ENCODE measurements at regions not wholly inside any gene's neighbourhood (a gene's known extent, or its start where the extent isn't known, plus 50 kb on each side); places are given as distances from the start of the nearest gene placed in this dataset.

DNA sequence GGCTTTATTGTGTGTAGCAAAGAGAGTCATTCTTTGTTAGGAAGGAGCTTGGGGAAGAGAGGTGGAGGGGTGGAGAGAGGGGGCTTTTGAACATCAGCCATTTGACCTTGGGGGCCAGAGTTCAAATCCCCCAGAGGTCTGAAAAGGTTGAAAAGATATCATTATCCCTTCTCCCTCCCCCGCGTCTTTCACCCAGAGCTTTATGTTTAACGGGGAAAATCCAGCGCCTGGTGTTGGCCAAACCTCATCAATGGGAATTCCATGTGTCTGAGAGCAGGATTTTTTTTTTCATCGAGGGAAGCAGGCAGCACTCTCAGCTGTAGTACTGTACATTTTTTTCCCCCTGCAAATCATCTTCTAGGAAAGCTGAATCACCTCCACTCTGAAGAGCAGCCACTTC, 122.4 kb upstream of the HSD17B12 start:
- Mint-ChIP-seq H3K27ac (no peak overlapping the region), H3K36me3 (ENCODE audit: low read depth) (no peaks in the 10 kb centered on the region), H3K4me3 (no peak overlapping the region), H3K27me3 (ENCODE audit: insufficient read depth) (peaks cover 64% of the 10 kb centered on the region), H3K4me1 (ENCODE audit: low read depth) (peaks cover 7% of the 10 kb centered on the region), H3K9me3 (no peaks in the 10 kb centered on the region)
- intact Hi-C loops (cut with micrococcal nuclease) = loop anchor here (2.0 kb wide), 1 partner anchor 15 kb away; no protein-coding TSS in a partner anchor
- no peak for DNase-seq (ENCODE audit: low spot score)

DNA sequence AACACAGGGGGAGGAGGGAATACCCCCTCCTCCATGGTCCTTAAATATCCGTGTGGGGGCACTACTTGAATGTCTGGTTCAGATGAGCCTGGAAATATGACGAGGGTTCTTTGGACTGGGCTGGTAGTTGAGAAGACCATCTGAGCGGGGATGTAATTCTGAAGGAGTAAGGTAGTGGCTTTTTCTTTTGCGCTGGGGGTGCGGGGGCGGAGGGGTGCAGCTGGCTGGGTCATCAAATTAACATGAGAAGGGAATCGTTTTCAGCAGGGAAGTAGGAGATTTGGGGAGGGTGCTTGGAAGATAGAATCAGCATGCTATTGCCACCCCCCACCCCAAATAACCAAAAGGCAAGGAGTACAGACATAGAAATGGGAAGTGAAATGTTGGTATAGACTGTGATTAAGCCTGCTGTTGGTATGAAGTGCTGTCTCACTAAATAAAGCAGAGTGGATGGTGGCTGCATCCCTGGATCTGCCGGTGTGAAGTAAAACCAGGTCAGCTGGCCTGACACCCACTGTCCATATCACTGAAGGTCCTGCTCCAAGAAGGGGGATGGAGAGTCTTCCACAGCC, 121.9 kb upstream of the HSD17B12 start:
- H3K9me3 Mint-ChIP-seq = no peaks in the 10 kb centered on the region
- intact Hi-C loops (cut with micrococcal nuclease) = loop anchor here (2.0 kb wide), 1 partner anchor 14 kb away; no protein-coding TSS in a partner anchor
- H3K4me3 Mint-ChIP-seq = no peak overlapping the region
- no peaks in the 10 kb centered on the region for H3K36me3 Mint-ChIP-seq (ENCODE audit: low read depth)
- DNase-seq (ENCODE audit: low spot score) = no peak
- H3K27ac Mint-ChIP-seq = no peak overlapping the region
- peaks cover 60% of the 10 kb centered on the region for H3K27me3 Mint-ChIP-seq (ENCODE audit: insufficient read depth)
- H3K4me1 Mint-ChIP-seq (ENCODE audit: low read depth) = peaks cover 7% of the 10 kb centered on the region

DNA sequence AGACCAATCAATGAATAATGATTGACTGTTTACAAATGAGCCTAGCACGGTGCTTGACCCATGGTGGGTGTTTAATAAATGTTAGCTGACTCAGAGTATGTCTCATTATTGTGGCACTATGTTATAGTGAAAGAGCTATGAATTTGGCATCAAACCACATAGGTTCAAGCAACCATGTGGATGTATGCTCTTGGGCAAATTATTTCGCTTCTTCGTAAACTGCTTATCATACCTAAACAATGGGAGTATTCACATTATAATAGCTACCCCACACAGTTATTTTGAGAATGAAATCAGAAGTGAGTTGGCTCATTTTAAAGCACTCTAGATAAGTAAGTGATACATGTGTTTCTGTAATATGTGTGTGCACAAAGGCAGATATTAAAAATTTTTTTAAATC, 118.7 kb upstream of the HSD17B12 start:
- Mint-ChIP-seq H3K27ac (no peak overlapping the region), H3K36me3 (ENCODE audit: low read depth) (no peaks in the 10 kb centered on the region), H3K9me3 (no peaks in the 10 kb centered on the region), H3K4me3 (no peak overlapping the region), H3K4me1 (ENCODE audit: low read depth) (peaks cover 5% of the 10 kb centered on the region), H3K27me3 (ENCODE audit: insufficient read depth) (peaks cover 37% of the 10 kb centered on the region)
- intact Hi-C loops (cut with micrococcal nuclease) = no loop called here
- DNase-seq (ENCODE audit: low spot score) = no peak

DNA sequence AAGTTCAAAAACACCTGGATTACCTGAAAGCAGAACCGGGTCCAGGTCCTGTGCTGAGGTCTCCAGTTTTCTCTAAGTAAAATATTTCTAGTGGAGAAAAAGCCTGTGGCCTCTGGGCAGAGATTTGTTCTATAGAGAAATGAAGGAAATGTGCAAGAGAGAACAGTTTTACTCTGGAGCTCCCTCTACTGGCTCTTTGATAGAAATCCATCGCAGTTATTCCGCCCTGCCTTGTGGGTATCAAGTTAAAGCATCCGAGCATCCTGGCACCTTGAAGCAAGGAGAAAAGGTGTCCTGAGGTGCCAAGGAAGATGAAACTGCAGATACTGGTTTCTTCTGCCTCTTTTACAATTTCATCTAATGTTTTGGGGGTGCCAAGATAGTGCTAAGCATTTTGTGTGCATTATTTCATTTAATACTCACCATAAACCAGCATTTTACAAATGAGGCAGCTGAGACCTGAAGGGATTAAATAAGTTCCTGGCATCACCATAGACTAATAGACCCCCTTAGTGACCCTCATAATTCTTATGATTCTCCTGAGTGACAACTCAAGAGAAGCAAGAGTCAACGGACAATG, 113.1 kb upstream of the HSD17B12 start:
- H3K27ac Mint-ChIP-seq = no peak overlapping the region
- no peaks in the 10 kb centered on the region for H3K4me1 Mint-ChIP-seq (ENCODE audit: low read depth)
- no peaks in the 10 kb centered on the region for H3K36me3 Mint-ChIP-seq (ENCODE audit: low read depth)
- DNase-seq (ENCODE audit: low spot score) = no peak
- H3K9me3 Mint-ChIP-seq = no peaks in the 10 kb centered on the region
- peaks cover 21% of the 10 kb centered on the region for H3K27me3 Mint-ChIP-seq (ENCODE audit: insufficient read depth)
- intact Hi-C loops (cut with micrococcal nuclease) = loop anchor here (5.0 kb wide), 1 partner anchor 255 kb away; the partner anchor contains the start of gene API5
- no peak overlapping the region for H3K4me3 Mint-ChIP-seq

DNA sequence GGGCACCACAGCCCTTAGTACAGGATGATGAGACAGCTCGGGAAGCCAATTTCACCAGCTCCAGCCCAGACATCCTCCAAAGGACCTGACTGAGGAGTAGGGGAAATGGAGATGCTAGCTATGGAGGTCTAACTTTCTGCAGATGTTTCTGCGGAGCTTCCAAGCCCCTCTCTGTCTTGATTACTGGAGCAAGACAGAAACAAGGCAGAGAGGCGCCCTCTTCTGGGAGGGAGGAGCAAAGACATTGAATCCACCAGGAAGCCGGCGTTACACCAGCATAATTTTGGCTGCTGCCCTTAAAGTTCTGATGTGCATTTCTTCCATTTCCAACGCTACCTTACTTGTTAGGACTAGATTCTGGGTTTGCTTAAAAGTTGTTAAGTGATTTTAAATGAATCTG, 107.3 kb upstream of the HSD17B12 start:
- no peak for DNase-seq (ENCODE audit: low spot score)
- Mint-ChIP-seq H3K27me3 (ENCODE audit: insufficient read depth) (peaks cover 59% of the 10 kb centered on the region), H3K9me3 (no peaks in the 10 kb centered on the region), H3K4me1 (ENCODE audit: low read depth) (peaks cover 5% of the 10 kb centered on the region), H3K27ac (no peak overlapping the region), H3K36me3 (ENCODE audit: low read depth) (no peaks in the 10 kb centered on the region), H3K4me3 (no peak overlapping the region)
- intact Hi-C loops (cut with micrococcal nuclease) = loop anchor here (2.0 kb wide), 1 partner anchor 14 kb away; no protein-coding TSS in a partner anchor

DNA sequence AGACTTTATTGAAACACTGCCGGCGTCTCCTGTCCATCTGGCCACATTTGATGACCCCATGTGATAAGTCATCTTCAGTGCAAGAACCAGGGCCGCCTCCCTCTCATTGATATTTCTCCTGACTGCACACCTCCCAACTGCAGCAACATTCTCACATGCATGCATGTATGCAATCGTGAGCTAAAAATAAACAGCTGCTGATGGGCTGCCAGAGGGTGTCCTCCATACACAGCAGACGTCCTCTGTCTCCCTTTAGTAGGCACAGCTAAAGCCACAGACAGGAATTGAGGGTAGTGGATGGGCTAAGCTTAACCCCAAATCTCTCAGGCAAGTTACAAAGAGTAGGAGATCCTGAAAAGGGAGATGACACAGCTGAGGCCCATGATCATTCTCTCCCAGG, 106.7 kb upstream of the HSD17B12 start:
- no peak for DNase-seq (ENCODE audit: low spot score)
- intact Hi-C loops (cut with micrococcal nuclease) = loop anchor here (2.0 kb wide), 1 partner anchor 15 kb away; no protein-coding TSS in a partner anchor
- no peak overlapping the region for H3K4me3 Mint-ChIP-seq
- H3K27me3 Mint-ChIP-seq (ENCODE audit: insufficient read depth) = peaks cover 65% of the 10 kb centered on the region
- H3K27ac Mint-ChIP-seq = no peak overlapping the region
- H3K9me3 Mint-ChIP-seq = no peaks in the 10 kb centered on the region
- H3K4me1 Mint-ChIP-seq (ENCODE audit: low read depth) = peaks cover 5% of the 10 kb centered on the region
- no peaks in the 10 kb centered on the region for H3K36me3 Mint-ChIP-seq (ENCODE audit: low read depth)

DNA sequence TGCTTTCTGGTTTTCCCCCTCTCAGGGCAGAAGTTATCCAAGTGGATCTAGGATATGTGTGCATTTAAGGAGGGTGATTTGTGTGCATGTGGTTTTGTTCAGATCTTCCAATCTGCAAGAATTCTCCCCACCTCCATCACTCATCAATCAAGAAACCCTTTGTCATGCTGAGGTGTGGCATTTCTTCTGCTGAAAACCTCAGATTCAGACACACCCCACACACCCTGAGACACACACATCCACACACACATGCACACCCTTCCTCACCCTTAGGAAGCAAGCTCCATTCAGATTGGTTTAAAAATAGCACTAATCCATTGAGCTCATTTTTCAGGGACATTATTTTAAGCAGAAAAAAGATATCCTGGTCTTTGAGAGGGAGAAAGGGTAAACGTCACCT, 106.1 kb upstream of the HSD17B12 start:
- Mint-ChIP-seq H3K4me3 (no peak overlapping the region), H3K36me3 (ENCODE audit: low read depth) (no peaks in the 10 kb centered on the region), H3K27me3 (ENCODE audit: insufficient read depth) (peaks cover 63% of the 10 kb centered on the region), H3K9me3 (no peaks in the 10 kb centered on the region), H3K4me1 (ENCODE audit: low read depth) (peaks cover 5% of the 10 kb centered on the region), H3K27ac (no peak overlapping the region)
- intact Hi-C loops (cut with micrococcal nuclease) = no loop called here
- no peak for DNase-seq (ENCODE audit: low spot score)

DNA sequence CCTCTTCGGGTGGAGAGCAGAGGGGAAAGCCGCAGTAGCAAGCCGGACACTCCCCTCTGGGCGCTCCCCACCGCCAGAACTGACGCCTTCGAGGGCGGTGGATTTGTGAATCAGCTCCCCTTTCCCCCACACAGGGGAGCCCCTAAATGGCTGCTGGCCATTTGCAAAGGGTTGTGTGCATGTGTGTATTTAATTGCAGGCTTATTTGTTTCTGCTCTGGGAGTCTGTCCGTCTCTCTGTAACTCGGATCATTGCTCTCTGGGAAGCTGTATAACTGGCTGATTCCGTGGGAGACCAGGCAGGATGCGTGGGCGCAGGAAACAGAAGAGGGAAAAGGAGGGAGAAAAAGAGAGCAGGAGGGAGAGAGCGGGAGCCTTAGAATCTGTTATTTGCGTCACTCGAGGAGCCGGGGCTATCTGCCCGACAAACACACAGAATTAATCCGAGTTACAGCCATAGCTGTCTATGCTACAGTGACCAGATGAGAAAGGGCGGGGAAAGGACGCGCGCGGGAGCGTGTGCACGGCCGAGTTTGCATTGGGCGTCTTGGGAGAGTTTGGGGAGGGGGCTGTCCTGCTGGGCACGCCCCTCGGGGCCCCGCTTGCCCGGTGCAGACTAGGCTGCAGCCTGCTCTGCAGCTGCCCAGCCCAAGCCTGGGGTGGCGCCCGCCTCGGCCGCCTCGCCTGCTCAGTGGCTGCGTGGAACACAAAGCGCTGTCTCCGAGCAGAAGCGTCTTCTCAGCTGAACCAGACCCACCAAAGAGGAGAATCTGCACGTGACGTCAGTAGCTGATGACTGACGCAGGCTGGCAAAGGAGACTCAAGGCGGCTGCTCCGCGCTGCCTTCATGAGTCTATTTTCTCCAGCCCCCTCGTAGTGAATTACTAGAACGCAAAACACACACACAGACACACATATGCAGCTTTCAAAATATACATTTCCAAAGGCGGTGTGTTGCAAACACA, 105.3 kb upstream of the HSD17B12 start:
- peak overlapping the region; percentile 23 for H3K4me3 Mint-ChIP-seq
- intact Hi-C loops (cut with micrococcal nuclease) = loop anchor here (5.0 kb wide), 2 partner anchors 277 to 367 kb away; partner anchors contain the start of gene C11orf96
- peak overlapping the region; percentile 36 for H3K27ac Mint-ChIP-seq
- H3K36me3 Mint-ChIP-seq (ENCODE audit: low read depth) = no peaks in the 10 kb centered on the region
- no peak for DNase-seq (ENCODE audit: low spot score)
- H3K27me3 Mint-ChIP-seq (ENCODE audit: insufficient read depth) = peaks cover 68% of the 10 kb centered on the region
- H3K9me3 Mint-ChIP-seq = no peaks in the 10 kb centered on the region
- peaks cover 5% of the 10 kb centered on the region for H3K4me1 Mint-ChIP-seq (ENCODE audit: low read depth)

DNA sequence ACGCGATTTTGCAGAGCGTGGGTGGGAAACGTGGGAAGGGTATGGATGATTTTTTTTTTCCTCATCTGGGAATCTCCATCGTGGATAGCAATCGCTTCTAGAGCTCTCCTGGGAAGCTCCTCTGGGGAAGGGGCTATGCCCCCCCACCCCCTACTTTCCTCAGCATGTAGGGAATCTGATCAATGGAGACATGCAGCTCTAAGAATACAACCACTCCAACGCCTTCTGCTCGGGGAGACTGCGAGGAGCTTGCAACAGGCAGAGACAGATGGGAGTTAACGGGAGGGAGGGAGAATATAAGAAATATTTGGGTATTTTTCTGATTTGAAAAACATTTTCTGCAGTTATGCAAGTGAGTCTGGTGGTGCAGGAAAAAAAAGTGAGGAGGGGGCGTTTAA, 104.6 kb upstream of the HSD17B12 start:
- Mint-ChIP-seq H3K9me3 (no peaks in the 10 kb centered on the region), H3K27me3 (ENCODE audit: insufficient read depth) (peaks cover 69% of the 10 kb centered on the region), H3K36me3 (ENCODE audit: low read depth) (no peaks in the 10 kb centered on the region), H3K4me1 (ENCODE audit: low read depth) (peaks cover 11% of the 10 kb centered on the region), H3K4me3 (no peak overlapping the region), H3K27ac (peak overlapping the region; percentile 36)
- DNase-seq (ENCODE audit: low spot score) = no peak
- intact Hi-C loops (cut with micrococcal nuclease) = loop anchor here (5.0 kb wide), 2 partner anchors 276 to 366 kb away; partner anchors contain the start of gene C11orf96

DNA sequence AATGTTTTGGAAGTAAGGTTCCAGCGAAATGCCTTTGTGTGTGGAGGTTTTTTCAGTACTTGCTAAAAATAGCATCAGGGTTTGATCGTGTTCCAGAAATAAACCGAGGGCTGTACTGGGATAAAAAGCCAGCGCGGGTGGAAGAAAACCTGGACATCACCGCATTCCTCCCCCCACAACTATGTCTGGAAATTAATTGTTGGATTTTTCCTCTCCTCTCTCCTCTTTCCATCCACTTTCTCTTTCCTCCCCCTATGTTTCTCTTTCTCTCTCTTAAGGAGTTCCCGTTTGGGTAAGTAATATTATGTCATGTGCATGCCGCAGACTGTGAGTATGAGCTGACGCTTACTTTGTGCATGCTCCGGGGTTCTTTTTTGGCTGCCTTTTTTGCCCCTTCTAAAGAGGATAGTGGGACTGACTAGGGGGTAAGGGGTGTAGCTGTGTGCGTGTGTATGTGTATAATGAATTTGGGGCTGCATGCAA, 104.2 kb upstream of the HSD17B12 start:
- intact Hi-C loops (cut with micrococcal nuclease) = loop anchor here (5.0 kb wide), 2 partner anchors 276 to 366 kb away; partner anchors contain the start of gene C11orf96
- Mint-ChIP-seq H3K9me3 (no peaks in the 10 kb centered on the region), H3K27me3 (ENCODE audit: insufficient read depth) (peaks cover 72% of the 10 kb centered on the region), H3K27ac (no peak overlapping the region), H3K4me3 (no peak overlapping the region), H3K4me1 (ENCODE audit: low read depth) (peaks cover 12% of the 10 kb centered on the region), H3K36me3 (ENCODE audit: low read depth) (no peaks in the 10 kb centered on the region)
- no peak for DNase-seq (ENCODE audit: low spot score)

DNA sequence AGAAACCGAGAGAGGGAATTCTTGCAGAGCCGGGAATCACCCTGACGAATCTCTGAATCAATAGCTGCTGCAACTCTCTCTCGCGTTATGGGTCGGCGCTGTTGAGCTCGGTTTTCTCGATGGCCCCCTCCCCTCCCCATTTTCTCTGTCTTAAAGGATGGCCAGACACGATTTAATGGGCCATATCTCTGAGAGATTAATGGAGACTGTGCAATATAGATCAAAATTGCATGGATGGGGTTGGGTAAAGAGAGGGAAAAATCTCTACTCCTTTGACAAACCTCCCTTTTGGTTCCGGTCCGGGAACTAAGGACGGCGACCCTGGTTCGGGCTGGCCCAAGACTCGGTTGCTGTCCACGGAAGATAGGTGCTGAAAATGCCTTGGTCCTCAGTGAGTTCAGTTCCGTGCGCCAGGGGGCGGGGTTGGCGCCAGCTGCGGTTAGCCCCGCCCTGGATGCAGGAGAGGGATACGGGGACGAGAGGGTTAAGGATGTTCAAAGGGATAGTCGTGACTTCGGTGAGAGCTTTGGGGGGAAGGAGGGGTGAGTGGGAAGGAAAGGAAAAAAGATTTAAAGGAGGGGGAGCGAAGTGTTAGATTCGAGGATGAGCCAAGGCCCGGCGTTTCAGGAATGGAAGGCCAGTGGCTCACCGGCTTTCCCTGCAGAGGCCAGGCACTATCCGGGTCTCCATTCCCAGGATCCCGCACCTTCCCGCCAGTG, 103.6 kb upstream of the HSD17B12 start:
- intact Hi-C loops (cut with micrococcal nuclease) = loop anchor here (5.0 kb wide), 2 partner anchors 275 to 365 kb away; partner anchors contain the start of gene C11orf96
- Mint-ChIP-seq H3K4me3 (peak overlapping the region; percentile 27), H3K4me1 (ENCODE audit: low read depth) (peaks cover 12% of the 10 kb centered on the region), H3K27ac (peak overlapping the region; percentile 41), H3K27me3 (ENCODE audit: insufficient read depth) (peaks cover 77% of the 10 kb centered on the region), H3K36me3 (ENCODE audit: low read depth) (no peaks in the 10 kb centered on the region), H3K9me3 (no peaks in the 10 kb centered on the region)
- DNase-seq (ENCODE audit: low spot score) = no peak
